ENCODE measurements at regions not wholly inside any gene's neighbourhood (a gene's known extent, or its start where the extent isn't known, plus 50 kb on each side); places are given as distances from the start of the nearest gene placed in this dataset.

- ATAC-seq (no peak), DNase-seq (no peak)
- no peaks in the 10 kb centered on the region for H3K36me3 ChIP-seq (ENCODE audit: control insufficient read depth, insufficient read depth, low read length)
- H3K27ac Mint-ChIP-seq, result no peak overlapping the region
- intact Hi-C loops (cut with micrococcal nuclease), result no loop called here
- H3K4me1 Mint-ChIP-seq, result no peaks in the 10 kb centered on the region
- peaks cover 12 to 35% of the 10 kb centered on the region in 2 donors for H3K27me3 Mint-ChIP-seq (ENCODE audit: low read depth in 2 of 2)
- no peak overlapping the region for H3K27ac ChIP-seq (ENCODE audit: low read length)
- no peak for TF ChIP-seq CTCF (IDR thresholded peaks at IDR 0.05)
- no peaks in the 10 kb centered on the region for H3K4me1 ChIP-seq (ENCODE audit: control insufficient read depth, insufficient read depth, low read length)
- no peak overlapping the region for H3K4me3 Mint-ChIP-seq
- H3K4me3 ChIP-seq (ENCODE audit: low read length), result no peak overlapping the region
- 83% methylated on average over 5 of the region's 6 CpGs for WGBS (ENCODE audit: insufficient coverage)
- H3K27me3 ChIP-seq (ENCODE audit: control insufficient read depth, insufficient read depth, low read length), result peaks cover 3% of the 10 kb centered on the region
- H3K9me3 Mint-ChIP-seq, result no peaks in the 10 kb centered on the region
- H3K9me3 ChIP-seq (ENCODE audit: control insufficient read depth, insufficient read depth, low read length), result no peaks in the 10 kb centered on the region
- H3K36me3 Mint-ChIP-seq, result no peaks in the 10 kb centered on the region
These were observed 174.4 kb upstream of the TMPO start for GRCh38 chr12:98341026-98341425.

GRCh38 chr12:98341732-98342131 is 173.7 kb upstream of the TMPO start:
- no peak overlapping the region for H3K27ac Mint-ChIP-seq
- Histone ChIP-seq H3K4me1 (ENCODE audit: control insufficient read depth, insufficient read depth, low read length) (no peaks in the 10 kb centered on the region), H3K27me3 (ENCODE audit: control insufficient read depth, insufficient read depth, low read length) (peaks cover 3% of the 10 kb centered on the region), H3K27ac (ENCODE audit: low read length) (no peak overlapping the region), H3K36me3 (ENCODE audit: control insufficient read depth, insufficient read depth, low read length) (no peaks in the 10 kb centered on the region), H3K4me3 (ENCODE audit: low read length) (no peak overlapping the region), H3K9me3 (ENCODE audit: control insufficient read depth, insufficient read depth, low read length) (no peaks in the 10 kb centered on the region)
- H3K27me3 Mint-ChIP-seq (ENCODE audit: low read depth in 2 of 2), result peaks cover 11 to 35% of the 10 kb centered on the region in 2 donors
- DNase-seq, result no peak
- ATAC-seq, result no peak
- WGBS (ENCODE audit: insufficient coverage), result 74% methylated on average over 3 of the region's 3 CpGs
- H3K4me3 Mint-ChIP-seq, result no peak overlapping the region
- no peaks in the 10 kb centered on the region for H3K9me3 Mint-ChIP-seq
- no peaks in the 10 kb centered on the region for H3K36me3 Mint-ChIP-seq
- no peaks in the 10 kb centered on the region for H3K4me1 Mint-ChIP-seq
- TF ChIP-seq CTCF (IDR thresholded peaks at IDR 0.05), result no peak
- intact Hi-C loops (cut with micrococcal nuclease), result no loop called here

- Mint-ChIP-seq H3K9me3 (no peaks in the 10 kb centered on the region), H3K4me3 (no peak overlapping the region), H3K27me3 (ENCODE audit: low read depth in 2 of 2) (peaks cover 7 to 35% of the 10 kb centered on the region in 2 donors), H3K27ac (no peak overlapping the region), H3K36me3 (no peaks in the 10 kb centered on the region), H3K4me1 (no peaks in the 10 kb centered on the region)
- Histone ChIP-seq H3K27ac (ENCODE audit: low read length) (no peak overlapping the region), H3K36me3 (ENCODE audit: control insufficient read depth, insufficient read depth, low read length) (no peaks in the 10 kb centered on the region), H3K4me1 (ENCODE audit: control insufficient read depth, insufficient read depth, low read length) (no peaks in the 10 kb centered on the region), H3K27me3 (ENCODE audit: control insufficient read depth, insufficient read depth, low read length) (peaks cover 3% of the 10 kb centered on the region), H3K4me3 (ENCODE audit: low read length) (no peak overlapping the region), H3K9me3 (ENCODE audit: control insufficient read depth, insufficient read depth, low read length) (no peaks in the 10 kb centered on the region)
- intact Hi-C loops (cut with micrococcal nuclease), result no loop called here
- 82% methylated on average over 4 of the region's 4 CpGs for WGBS (ENCODE audit: insufficient coverage)
- ATAC-seq (no peak), DNase-seq (no peak)
- no peak for TF ChIP-seq CTCF (IDR thresholded peaks at IDR 0.05)
These were observed 172.3 kb upstream of the TMPO start for GRCh38 chr12:98343002-98343567.
